Parathyroid adenoma (tissue), 2 donors: ENCODE measurements at regions not wholly inside any gene's neighbourhood (a gene's known extent, or its start where the extent isn't known, plus 50 kb on each side); places are given as distances from the start of the nearest gene placed in this dataset.

Experiments used
- H2AFZ ChIP-seq: fragments of 300-600 bp; sonication (generic); one replicate; pipeline ENCODE4 v1.7.0; 2017; ENCODE audit warnings: antibody characterized with exemption, mild to moderate bottlenecking
- H3K27ac ChIP-seq: fragments of 300-600 bp; sonication (generic); one replicate; pipeline ENCODE4 v1.7.0; 2017
- H3K27me3 ChIP-seq: fragments of 300-600 bp; sonication (generic); one replicate; pipeline ENCODE4 v1.7.0; 2017; ENCODE audit warnings: low read length; ENCODE audit not compliant: control insufficient read depth, insufficient read depth
- H3K36me3 ChIP-seq: fragments of 300-600 bp; sonication (generic); one replicate; pipeline ENCODE4 v1.7.0; 2017; ENCODE audit warnings: low read length; ENCODE audit not compliant: control insufficient read depth, insufficient read depth
- H3K4me1 ChIP-seq: fragments of 300-600 bp; sonication (generic); one replicate; pipeline ENCODE4 v1.7.0; 2017; ENCODE audit warnings: control low read depth
- H3K4me2 ChIP-seq: fragments of 300-600 bp; sonication (generic); one replicate; pipeline ENCODE4 v1.7.0; 2017; ENCODE audit warnings: low read length
- H3K4me3 ChIP-seq: fragments of 300-600 bp; sonication (generic); one replicate; pipeline ENCODE4 v1.7.0; 2017; ENCODE audit warnings: low read depth, low read length
- H3K79me2 ChIP-seq: fragments of 300-600 bp; sonication (generic); one replicate; pipeline ENCODE4 v1.7.0; 2017; ENCODE audit warnings: control low read depth
- H3K9ac ChIP-seq: fragments of 300-600 bp; sonication (generic); one replicate; pipeline ENCODE4 v1.7.0; 2017; ENCODE audit warnings: mild to moderate bottlenecking
- H3K9me3 ChIP-seq: fragments of 300-600 bp; sonication (generic); one replicate; pipeline ENCODE4 v1.7.0; 2017; ENCODE audit warnings: low read length; ENCODE audit not compliant: control insufficient read depth
- CTCF ChIP-seq: fragments of 300-600 bp; sonication (generic); IDR thresholded peaks from one replicate; pipeline ENCODE4 v1.7.0; 2017; ENCODE audit warnings: antibody characterized with exemption, mild to moderate bottlenecking
- donor health status: primary hyperparathyroidism.

DNA sequence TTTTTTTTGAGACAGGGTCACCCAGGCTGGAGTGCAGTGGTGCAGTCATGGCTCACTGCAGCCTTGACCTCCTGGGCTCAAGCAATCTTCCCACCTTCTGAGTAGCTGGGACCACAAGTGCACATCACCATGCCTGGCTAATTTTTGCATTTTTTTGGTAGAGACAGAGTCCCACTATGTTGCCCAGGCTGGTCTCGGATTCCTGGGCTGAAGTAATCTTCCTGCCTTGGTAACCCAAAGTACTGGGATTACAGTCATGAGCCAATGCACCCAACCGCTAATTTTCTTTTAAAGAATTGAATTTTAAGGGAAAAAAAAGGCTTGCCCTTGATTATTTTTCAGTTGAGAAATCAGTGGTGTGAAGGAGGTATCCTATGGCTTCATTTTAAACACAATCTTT lies 334.0 kb downstream of the SOX2 start:
- Histone ChIP-seq H3K9me3 (no peaks in the 10 kb centered on the region), H3K27ac (no peak overlapping the region)

DNA sequence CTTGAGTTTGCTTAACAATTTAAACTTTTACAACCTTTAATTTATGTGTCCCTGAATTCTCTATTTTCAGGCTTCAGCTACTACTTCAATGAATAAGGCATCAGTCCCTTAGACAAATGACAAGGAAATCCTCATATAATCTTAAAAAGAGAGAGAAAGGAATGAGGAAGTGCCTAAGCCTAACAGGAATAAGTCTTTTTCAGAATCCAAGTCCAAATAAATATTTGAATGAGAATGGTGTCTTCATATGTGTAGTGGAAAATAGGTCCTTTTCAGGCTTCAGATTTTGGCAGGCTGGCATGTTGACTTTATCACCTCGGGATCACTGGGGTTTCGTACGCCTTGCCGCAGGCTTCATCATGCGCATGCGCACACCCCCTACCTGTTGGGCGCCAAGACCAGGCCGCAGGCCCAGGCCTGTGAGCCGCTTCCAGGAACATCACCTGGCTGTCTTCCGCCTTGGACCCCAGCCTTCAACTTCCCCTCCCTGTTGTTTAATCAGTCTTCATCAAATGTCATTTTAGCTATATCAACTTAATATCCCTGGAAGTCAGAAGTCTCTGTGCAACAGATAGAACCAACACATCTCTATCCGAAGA lies 334.5 kb downstream of the SOX2 start:
- H3K79me2 ChIP-seq = no peaks in the 10 kb centered on the region
- H3K27me3 ChIP-seq = no peaks in the 10 kb centered on the region
- TF ChIP-seq CTCF = no peak
- H3K27ac ChIP-seq = no peak overlapping the region
- no peaks in the 10 kb centered on the region for H3K36me3 ChIP-seq
- no peak overlapping the region for H3K9ac ChIP-seq
- H3K4me2 ChIP-seq = no peak overlapping the region
- no peaks in the 10 kb centered on the region for H3K9me3 ChIP-seq
- H3K4me3 ChIP-seq = no peak overlapping the region
- H3K4me1 ChIP-seq = no peaks in the 10 kb centered on the region
- no peak overlapping the region for H2AFZ ChIP-seq

More for the DNA sequence above, 334.0 kb downstream of the SOX2 start:
- Histone ChIP-seq H3K4me2 (no peak overlapping the region), H3K36me3 (no peaks in the 10 kb centered on the region), H3K4me1 (no peaks in the 10 kb centered on the region), H3K9ac (no peak overlapping the region), H3K27me3 (no peaks in the 10 kb centered on the region), H3K4me3 (no peak overlapping the region), H3K79me2 (no peaks in the 10 kb centered on the region), H2AFZ (no peak overlapping the region)
- no peak for TF ChIP-seq CTCF

DNA sequence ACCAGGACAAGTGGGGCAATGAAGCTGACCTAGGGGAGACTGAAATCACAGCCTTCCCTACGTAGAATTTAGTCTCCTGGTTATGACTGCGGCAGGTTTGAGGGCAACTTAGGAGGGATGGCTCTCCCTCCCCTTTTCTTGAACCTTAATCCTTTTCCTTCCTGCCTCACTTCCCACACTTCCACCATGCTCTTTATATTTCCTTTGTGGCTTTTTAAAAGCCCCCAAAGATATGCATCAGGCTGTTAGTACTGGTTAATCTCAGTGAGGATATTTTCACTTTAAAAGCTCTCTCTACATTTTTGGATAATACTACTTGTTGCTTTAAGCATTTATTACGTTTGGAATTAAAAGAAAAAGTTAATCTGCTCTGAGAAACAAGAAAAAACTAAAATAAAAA lies 339.2 kb downstream of the SOX2 start:
- H3K4me1 ChIP-seq = no peaks in the 10 kb centered on the region
- no peak overlapping the region for H3K9ac ChIP-seq
- no peaks in the 10 kb centered on the region for H3K79me2 ChIP-seq
- no peak overlapping the region for H2AFZ ChIP-seq
- no peak overlapping the region for H3K4me2 ChIP-seq
- no peaks in the 10 kb centered on the region for H3K36me3 ChIP-seq
- H3K9me3 ChIP-seq = no peaks in the 10 kb centered on the region
- no peak overlapping the region for H3K27ac ChIP-seq
- TF ChIP-seq CTCF = no peak
- H3K27me3 ChIP-seq = no peaks in the 10 kb centered on the region
- no peak overlapping the region for H3K4me3 ChIP-seq

GRCh38 chr3:182052332-182052731 lies 340.6 kb downstream of the SOX2 start:
- TF ChIP-seq CTCF = no peak
- no peaks in the 10 kb centered on the region for H3K79me2 ChIP-seq
- H3K4me1 ChIP-seq = no peaks in the 10 kb centered on the region
- no peaks in the 10 kb centered on the region for H3K36me3 ChIP-seq
- H3K9me3 ChIP-seq = no peaks in the 10 kb centered on the region
- H2AFZ ChIP-seq = no peak overlapping the region
- H3K27ac ChIP-seq = no peak overlapping the region
- H3K27me3 ChIP-seq = no peaks in the 10 kb centered on the region
- no peak overlapping the region for H3K4me2 ChIP-seq
- H3K9ac ChIP-seq = no peak overlapping the region
- no peak overlapping the region for H3K4me3 ChIP-seq

- no peaks in the 10 kb centered on the region for H3K27me3 ChIP-seq
- no peak overlapping the region for H2AFZ ChIP-seq
- TF ChIP-seq CTCF = no peak
- H3K36me3 ChIP-seq = no peaks in the 10 kb centered on the region
- H3K79me2 ChIP-seq = no peaks in the 10 kb centered on the region
- no peak overlapping the region for H3K27ac ChIP-seq
- no peak overlapping the region for H3K4me3 ChIP-seq
- no peak overlapping the region for H3K9ac ChIP-seq
- H3K4me2 ChIP-seq = no peak overlapping the region
- H3K9me3 ChIP-seq = no peaks in the 10 kb centered on the region
- H3K4me1 ChIP-seq = no peaks in the 10 kb centered on the region
Measured at GRCh38 chr3:182052757-182053156, 341.0 kb downstream of the SOX2 start.
